Psoas muscle (tissue), 7 donors: ENCODE measurements at regions not wholly inside any gene's neighbourhood (a gene's known extent, or its start where the extent isn't known, plus 50 kb on each side); places are given as distances from the start of the nearest gene placed in this dataset.

ENCODE experiments used
- ATAC-seq, 4 donors: fragments of 200-7000 bp; cut with Tn5 transposase; one replicate each; pipeline ENCODE4 v1.9.1; 2020; ENCODE audit warnings: moderate library complexity in 3 of 4, mild to moderate bottlenecking in 2 of 4
- DNase-seq, 2 donors: peaks; one replicate each; pipeline ENCODE4 v3.0.0-alpha.2; 2020
- H3K27ac ChIP-seq: fragments of 200-600 bp; one replicate; pipeline ENCODE4 v1.8.0; 2022
- H3K27me3 ChIP-seq, 3 donors: fragments of 200-600 bp in 1 of 3; one replicate each; pipeline versions ENCODE4 v1.6.1 to v1.8.0; 2013 to 2022; ENCODE audit warnings: low read length in 2 of 3, mild to moderate bottlenecking in 2 of 3, moderate library complexity in 1 of 3; ENCODE audit not compliant: insufficient read depth in 3 of 3
- H3K36me3 ChIP-seq, 2 donors: fragments of 200-600 bp in 1 of 2; one replicate each; pipeline versions ENCODE4 v1.6.1 to v1.8.0; 2013 to 2022; ENCODE audit warnings: low read depth in 1 of 2, mild to moderate bottlenecking in 1 of 2, moderate library complexity in 1 of 2; ENCODE audit not compliant: insufficient read depth in 1 of 2
- H3K4me1 ChIP-seq: fragments of 200-600 bp; one replicate; pipeline ENCODE4 v1.8.0; 2022
- H3K4me3 ChIP-seq: fragments of 200-600 bp; one replicate; pipeline ENCODE4 v1.8.0; 2022; ENCODE audit warnings: mild to moderate bottlenecking
- H3K9me3 ChIP-seq: fragments of 200-600 bp; one replicate; pipeline ENCODE4 v1.8.0; 2022
- WGBS, 3 donors: extraction: QIAGEN DNeasy Blood & Tissue Kit; methylation state at CpG; one replicate each; pipeline versions ENCODE4 v1.1.6 to v1.1.7; 2013; 5-methylcytosine and 5-hydroxymethylcytosine counted together
- intact Hi-C, 2 donors: fragments of 100-400 bp; cut with DNase I; formaldehyde crosslinking; loops; one replicate each; pipeline versions ENCODE4 v1.11.0 to v1.14.2; 2022
- TF ChIP-seq, protein P1 (sequence below): fragments of 200-600 bp; IDR thresholded peaks from one replicate; pipeline ENCODE4 v1.8.0; 2022; ENCODE audit warnings: antibody characterized with exemption
- donor health status: healthy with polysubstance abuse.
- donor health status: DM: no; HTN: no; CAD: no; lungs with moderate emphysema.
- donor health status: Bipolar disorder and iron deficiency.
- donor health status: healthy.
- donor health status: DM: yes; HTN: yes; CAD: no.
- donor health status: DM: no; HTN: no; CAD: no.
- donor health status: DM: yes; HTN: yes; CAD: no.

DNA sequence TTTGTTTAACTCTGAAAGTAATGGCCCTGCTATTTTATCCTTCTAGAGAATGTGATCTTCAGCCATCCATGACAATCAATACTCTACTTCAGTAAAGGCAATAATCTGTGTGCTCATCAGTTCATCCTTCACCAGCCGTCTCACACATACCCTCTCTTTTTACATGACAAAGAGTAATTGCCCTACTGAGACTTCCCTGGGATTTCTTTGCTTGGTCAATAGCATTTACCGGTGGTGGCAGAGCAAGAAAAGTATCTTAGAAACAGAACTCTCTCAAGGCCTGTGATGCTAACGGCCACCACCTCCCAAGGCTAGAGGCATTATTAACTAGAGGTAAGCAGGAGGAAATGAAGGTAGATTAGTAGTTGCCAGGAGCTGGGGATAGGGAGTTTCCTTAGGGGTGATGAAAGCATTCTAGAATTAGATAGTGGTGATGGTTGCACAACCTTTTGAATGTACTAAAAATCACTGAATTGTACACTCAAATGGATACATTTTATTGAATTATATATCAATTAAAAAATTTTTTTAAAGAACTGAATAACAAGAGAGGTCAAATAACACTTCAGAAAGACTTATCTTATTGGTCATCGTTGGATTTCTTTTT is 57.9 kb upstream of the EPC2 start:
- H3K27me3 ChIP-seq: no peaks in the 10 kb centered on the region
- DNase-seq (no peak), ATAC-seq (no peak)
- no peak overlapping the region for H3K27ac ChIP-seq
- no peak overlapping the region for H3K4me3 ChIP-seq
- WGBS, 3 donors: 60 to 65% (median 62%) methylated on average over 4 of the region's 4 CpGs
- intact Hi-C loops: no loop called here
- H3K36me3 ChIP-seq: no peaks in the 10 kb centered on the region
- no peaks in the 10 kb centered on the region for H3K9me3 ChIP-seq
- H3K4me1 ChIP-seq: no peaks in the 10 kb centered on the region
- TF ChIP-seq, protein P1, sequence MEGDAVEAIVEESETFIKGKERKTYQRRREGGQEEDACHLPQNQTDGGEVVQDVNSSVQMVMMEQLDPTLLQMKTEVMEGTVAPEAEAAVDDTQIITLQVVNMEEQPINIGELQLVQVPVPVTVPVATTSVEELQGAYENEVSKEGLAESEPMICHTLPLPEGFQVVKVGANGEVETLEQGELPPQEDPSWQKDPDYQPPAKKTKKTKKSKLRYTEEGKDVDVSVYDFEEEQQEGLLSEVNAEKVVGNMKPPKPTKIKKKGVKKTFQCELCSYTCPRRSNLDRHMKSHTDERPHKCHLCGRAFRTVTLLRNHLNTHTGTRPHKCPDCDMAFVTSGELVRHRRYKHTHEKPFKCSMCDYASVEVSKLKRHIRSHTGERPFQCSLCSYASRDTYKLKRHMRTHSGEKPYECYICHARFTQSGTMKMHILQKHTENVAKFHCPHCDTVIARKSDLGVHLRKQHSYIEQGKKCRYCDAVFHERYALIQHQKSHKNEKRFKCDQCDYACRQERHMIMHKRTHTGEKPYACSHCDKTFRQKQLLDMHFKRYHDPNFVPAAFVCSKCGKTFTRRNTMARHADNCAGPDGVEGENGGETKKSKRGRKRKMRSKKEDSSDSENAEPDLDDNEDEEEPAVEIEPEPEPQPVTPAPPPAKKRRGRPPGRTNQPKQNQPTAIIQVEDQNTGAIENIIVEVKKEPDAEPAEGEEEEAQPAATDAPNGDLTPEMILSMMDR: no peak

DNA sequence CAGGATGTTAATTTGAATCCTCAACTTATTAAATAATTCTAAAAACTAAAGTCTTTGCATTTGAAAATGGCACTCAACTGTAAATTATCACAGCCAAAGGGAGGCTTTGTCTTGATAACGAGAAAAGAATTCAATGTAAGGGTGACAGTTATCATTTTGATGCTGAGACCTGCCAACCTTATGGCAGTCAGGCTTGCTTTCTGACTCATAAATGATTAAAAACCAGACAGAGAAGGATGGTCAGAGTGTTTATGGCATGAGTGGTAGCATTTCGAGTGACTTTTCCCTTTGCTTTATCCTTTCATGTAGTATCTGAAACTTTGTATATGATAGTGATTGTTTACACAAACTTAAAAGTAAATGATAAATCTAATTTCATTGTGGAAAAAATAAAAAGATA is 53.9 kb upstream of the EPC2 start:
- intact Hi-C loops: no loop called here
- ATAC-seq (no peak), DNase-seq (no peak)
- H3K9me3 ChIP-seq: no peaks in the 10 kb centered on the region
- no peak overlapping the region for H3K27ac ChIP-seq
- 93 to 94% (median 94%) methylated on average over 2 of the region's 2 CpGs for WGBS, 3 donors
- TF ChIP-seq, protein P1: no peak
- H3K27me3 ChIP-seq: no peaks in the 10 kb centered on the region
- no peaks in the 10 kb centered on the region for H3K4me1 ChIP-seq
- H3K36me3 ChIP-seq: no peaks in the 10 kb centered on the region
- no peak overlapping the region for H3K4me3 ChIP-seq

DNA sequence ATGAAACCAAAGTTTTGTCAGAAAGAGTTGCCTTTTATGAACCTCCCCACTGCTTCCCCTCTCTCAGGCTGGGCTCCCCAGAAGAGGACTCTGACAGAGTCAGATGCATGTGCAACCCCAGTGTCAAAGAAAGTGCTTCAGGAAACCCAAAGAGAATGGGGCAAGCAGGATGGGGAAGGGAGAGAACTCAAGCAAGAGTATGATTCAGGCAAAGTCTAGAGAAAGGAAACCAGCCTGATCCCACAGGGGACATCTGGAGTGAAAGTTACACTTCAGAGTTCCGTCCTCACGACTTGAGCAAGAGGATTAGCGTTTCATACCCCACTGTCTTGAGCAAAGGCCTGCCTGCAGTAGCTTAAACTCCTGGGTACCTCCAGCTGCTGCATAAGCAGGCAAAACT is 51.8 kb upstream of the EPC2 start:
- intact Hi-C loops: no loop called here
- 48 to 52% (median 50%) methylated on average over 3 of the region's 3 CpGs for WGBS, 3 donors
- H3K27ac ChIP-seq: no peak overlapping the region
- DNase-seq: no peak
- H3K4me3 ChIP-seq: no peak overlapping the region
- TF ChIP-seq, protein P1: no peak
- H3K36me3 ChIP-seq: no peaks in the 10 kb centered on the region
- no peak for ATAC-seq
- H3K4me1 ChIP-seq: no peaks in the 10 kb centered on the region
- no peaks in the 10 kb centered on the region for H3K9me3 ChIP-seq
- H3K27me3 ChIP-seq: no peaks in the 10 kb centered on the region

DNA sequence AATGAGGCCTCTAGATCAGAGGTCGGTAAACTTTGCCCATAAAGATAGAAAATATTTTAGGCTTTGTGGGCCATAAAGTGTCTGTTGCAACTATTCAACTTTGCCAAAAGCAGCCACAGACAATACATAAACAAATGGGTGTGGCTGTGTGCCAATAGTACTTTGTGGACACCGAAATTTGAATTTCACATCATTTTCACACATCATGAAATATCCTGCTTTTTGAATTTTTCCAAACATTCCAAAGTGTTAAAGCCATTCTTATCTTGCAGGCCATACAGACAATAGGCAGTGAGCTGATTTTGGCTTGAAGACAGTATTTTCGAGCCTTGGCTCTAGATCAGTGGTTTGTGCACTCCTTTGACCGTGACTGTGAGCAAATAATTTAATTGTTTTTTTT is 51.1 kb upstream of the EPC2 start:
- H3K4me1 ChIP-seq: no peaks in the 10 kb centered on the region
- DNase-seq (no peak), ATAC-seq (no peak)
- H3K9me3 ChIP-seq: no peaks in the 10 kb centered on the region
- TF ChIP-seq, protein P1: no peak
- H3K4me3 ChIP-seq: no peak overlapping the region
- intact Hi-C loops: no loop called here
- H3K27me3 ChIP-seq: no peaks in the 10 kb centered on the region
- 17 to 32% (median 17%) methylated on average over 4 of the region's 4 CpGs for WGBS, 3 donors
- no peaks in the 10 kb centered on the region for H3K36me3 ChIP-seq
- H3K27ac ChIP-seq: no peak overlapping the region

DNA sequence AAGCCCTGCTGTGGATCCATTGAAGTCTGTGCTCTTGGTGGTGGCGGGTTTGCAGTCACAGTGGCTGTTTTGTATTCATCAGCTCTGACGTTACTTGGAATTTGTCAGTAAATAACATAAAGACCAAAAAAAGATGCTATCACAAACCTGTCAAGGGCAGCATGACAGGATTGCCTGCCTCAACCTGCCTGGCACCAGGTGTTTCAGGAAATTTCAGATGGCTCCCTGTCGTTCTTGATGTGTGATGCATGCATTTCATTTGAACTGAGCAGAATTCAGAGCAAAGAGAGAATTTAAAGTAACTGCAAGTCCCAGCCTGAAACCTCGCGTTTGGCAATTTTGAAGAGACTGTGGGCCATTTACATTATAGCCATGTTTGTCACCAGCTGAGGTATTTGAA is 50.3 kb upstream of the EPC2 start:
- intact Hi-C loops: no loop called here
- Histone ChIP-seq H3K36me3 (no peaks in the 10 kb centered on the region), H3K27me3 (no peaks in the 10 kb centered on the region), H3K4me3 (no peak overlapping the region), H3K27ac (no peak overlapping the region), H3K9me3 (no peaks in the 10 kb centered on the region), H3K4me1 (no peaks in the 10 kb centered on the region)
- TF ChIP-seq, protein P1: no peak
- ATAC-seq: no peak
- no peak for DNase-seq
- WGBS, 3 donors: 81 to 88% (median 84%) methylated on average over 5 of the region's 5 CpGs
